ENCODE measurements at regions not wholly inside any gene's neighbourhood (a gene's known extent, or its start where the extent isn't known, plus 50 kb on each side); places are given as distances from the start of the nearest gene placed in this dataset.

DNA sequence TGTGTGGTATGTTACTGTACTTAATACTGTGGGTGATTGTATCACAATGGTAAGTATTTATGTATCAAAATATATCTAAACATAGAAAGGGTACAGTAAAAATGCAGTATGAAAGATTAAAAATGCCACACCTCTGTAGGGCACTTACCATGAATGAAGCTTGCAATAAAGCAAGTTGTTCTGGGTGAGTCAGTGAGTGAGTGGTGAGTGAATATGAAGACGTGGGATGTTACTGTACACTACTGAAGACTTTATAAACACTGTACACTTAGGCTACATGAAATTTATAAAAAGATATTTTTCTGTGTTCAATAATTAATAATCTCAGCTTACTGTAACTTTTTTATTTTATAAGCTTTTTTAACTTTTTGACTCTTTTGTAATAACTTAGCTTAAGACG lies 1162.4 kb upstream of the NRXN1 start:
- no peak for TF ChIP-seq CTCF (IDR thresholded peaks at IDR 0.05)
- TF ChIP-seq POLR2AphosphoS5 (IDR thresholded peaks at IDR 0.05): no peak
- TF ChIP-seq EP300 (IDR thresholded peaks at IDR 0.05): no peak
- TF ChIP-seq POLR2A (IDR thresholded peaks at IDR 0.05): no peak

Data from suprapubic skin (tissue), 4 donors.